ENCODE measurements at regions not wholly inside any gene's neighbourhood (a gene's known extent, or its start where the extent isn't known, plus 50 kb on each side); places are given as distances from the start of the nearest gene placed in this dataset.

GRCh38 chr5:109546461-109546860 is 136.7 kb upstream of the PJA2 start:
- TF ChIP-seq CTCF (IDR thresholded peaks at IDR 0.05) = no peak

GRCh38 chr5:109533751-109534272 is 124.0 kb upstream of the PJA2 start:
- no peak for TF ChIP-seq CTCF (IDR thresholded peaks at IDR 0.05)

GRCh38 chr5:109532773-109533364 is 123.1 kb upstream of the PJA2 start:
- no peak for TF ChIP-seq CTCF (IDR thresholded peaks at IDR 0.05)

DNA sequence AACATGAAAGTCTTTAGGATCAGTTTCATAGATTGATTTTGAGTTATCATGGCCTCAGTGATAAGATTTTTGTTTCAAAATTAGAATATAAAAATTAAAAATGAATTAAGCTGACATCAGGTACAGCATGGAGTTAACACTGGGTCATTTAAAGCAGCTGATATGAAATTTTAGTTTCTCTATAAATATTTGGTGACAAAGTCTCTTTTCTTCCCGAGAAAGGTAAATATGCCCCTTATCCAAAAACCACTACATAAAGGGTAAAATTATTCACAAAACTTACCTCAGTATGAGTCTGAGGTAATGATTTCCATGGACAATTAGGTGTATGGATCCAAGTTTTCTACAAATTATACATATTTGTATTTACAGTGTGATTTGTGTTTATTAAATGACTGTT is 121.5 kb upstream of the PJA2 start:
- TF ChIP-seq CTCF (IDR thresholded peaks at IDR 0.05) = no peak

- TF ChIP-seq CTCF (IDR thresholded peaks at IDR 0.05) = no peak
Measured at GRCh38 chr5:109529987-109530386, 120.2 kb upstream of the PJA2 start.

GRCh38 chr5:109529520-109529919 is 119.7 kb upstream of the PJA2 start:
- no peak for TF ChIP-seq CTCF (IDR thresholded peaks at IDR 0.05)

- no peak for TF ChIP-seq CTCF (IDR thresholded peaks at IDR 0.05)
Measured at GRCh38 chr5:109524555-109524954, 114.8 kb upstream of the PJA2 start.

GRCh38 chr5:109524026-109524425 is 114.3 kb upstream of the PJA2 start:
- no peak for TF ChIP-seq CTCF (IDR thresholded peaks at IDR 0.05)

Data from LNCAP (cell line).